ENCODE measurements at regions not wholly inside any gene's neighbourhood (a gene's known extent, or its start where the extent isn't known, plus 50 kb on each side); places are given as distances from the start of the nearest gene placed in this dataset.

- Histone ChIP-seq H3K9ac (ENCODE audit: insufficient read depth, low read depth, low read length) (no peak overlapping the region), H3K36me3 (replicated peaks in 1 of 2; ENCODE audit: control insufficient read depth in 1 of 2, insufficient read depth in 2 of 2, low read length in 2 of 2) (no peaks in the 10 kb centered on the region), H3K79me2 (ENCODE audit: insufficient read depth, low read length) (no peaks in the 10 kb centered on the region), H2AFZ (ENCODE audit: low read length) (no peak overlapping the region), H3K27me3 (ENCODE audit: control insufficient read depth in 1 of 2, insufficient read depth in 2 of 2, low read length in 2 of 2) (no peaks in the 10 kb centered on the region), H3K9me3 (ENCODE audit: low read length) (no peaks in the 10 kb centered on the region), H3K4me1 (ENCODE audit: insufficient read depth, low read length) (no peaks in the 10 kb centered on the region; the same call in 1 of the 2 replicates), H3K4me3 (replicated peaks in 1 of 3; ENCODE audit: insufficient read depth in 1 of 3, low read depth in 2 of 3, low read length in 3 of 3) (no peak overlapping the region), H3K27ac (ENCODE audit: extremely low read length, insufficient read depth, low read length) (no peak overlapping the region), H3K4me2 (ENCODE audit: low read depth, low read length) (no peak overlapping the region), H4K20me1 (ENCODE audit: insufficient read depth, low read length) (no peaks in the 10 kb centered on the region)
- DNase-seq (ENCODE audit: low spot score) (no peak), FAIRE-seq (no peak), ATAC-seq (no peak)
- POLR2A ChIA-PET, result no interaction called here
- WGBS (ENCODE audit: low lambda C conversion rate), result 89% methylated on average over 4 of the region's 4 CpGs
- in situ Hi-C loops (cut with HindIII; ENCODE audit: extremely low pct_ligation_motif_present, low pct_unique_long_range_greater_than_20kb), result no loop called here
- intact Hi-C loops (cut with micrococcal nuclease; ENCODE audit: unreplicated experiment), result no loop called here
- TF ChIP-seq ADNP (CRISPR knock-in tag; IDR thresholded peaks at IDR 0.05) (no peak), ZNF124 (CRISPR knock-in tag; IDR thresholded peaks at IDR 0.05) (no peak), CAMTA2 (CRISPR knock-in tag; IDR thresholded peaks at IDR 0.05; ENCODE audit: borderline replicate concordance) (no peak), ZNF747 (CRISPR knock-in tag; IDR thresholded peaks at IDR 0.05; ENCODE audit: borderline replicate concordance) (no peak), ZNF318 (CRISPR knock-in tag; IDR thresholded peaks at IDR 0.05) (no peak), NFE2L2 (IDR thresholded peaks at IDR 0.05; ENCODE audit: low read length) (no peak), HMGA1 (CRISPR knock-in tag; conservative IDR thresholded peaks at IDR 0.05) (no peak), ZNF138 (CRISPR knock-in tag; IDR thresholded peaks at IDR 0.05; ENCODE audit: low read depth) (no peak), RBAK (CRISPR knock-in tag; IDR thresholded peaks at IDR 0.05) (no peak), ZFP36L2 (CRISPR knock-in tag; IDR thresholded peaks at IDR 0.05) (no peak), MLLT10 (CRISPR knock-in tag; IDR thresholded peaks at IDR 0.05) (no peak), ZNF143 (CRISPR knock-in tag; IDR thresholded peaks at IDR 0.05) (no peak), ZNF20 (CRISPR knock-in tag; IDR thresholded peaks at IDR 0.05) (no peak)
- TF ChIP-seq, protein P1, sequence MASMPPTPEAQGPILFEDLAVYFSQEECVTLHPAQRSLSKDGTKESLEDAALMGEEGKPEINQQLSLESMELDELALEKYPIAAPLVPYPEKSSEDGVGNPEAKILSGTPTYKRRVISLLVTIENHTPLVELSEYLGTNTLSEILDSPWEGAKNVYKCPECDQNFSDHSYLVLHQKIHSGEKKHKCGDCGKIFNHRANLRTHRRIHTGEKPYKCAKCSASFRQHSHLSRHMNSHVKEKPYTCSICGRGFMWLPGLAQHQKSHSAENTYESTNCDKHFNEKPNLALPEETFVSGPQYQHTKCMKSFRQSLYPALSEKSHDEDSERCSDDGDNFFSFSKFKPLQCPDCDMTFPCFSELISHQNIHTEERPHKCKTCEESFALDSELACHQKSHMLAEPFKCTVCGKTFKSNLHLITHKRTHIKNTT (CRISPR knock-in tag; IDR thresholded peaks at IDR 0.05), result no peak
- TF ChIP-seq, protein P2, sequence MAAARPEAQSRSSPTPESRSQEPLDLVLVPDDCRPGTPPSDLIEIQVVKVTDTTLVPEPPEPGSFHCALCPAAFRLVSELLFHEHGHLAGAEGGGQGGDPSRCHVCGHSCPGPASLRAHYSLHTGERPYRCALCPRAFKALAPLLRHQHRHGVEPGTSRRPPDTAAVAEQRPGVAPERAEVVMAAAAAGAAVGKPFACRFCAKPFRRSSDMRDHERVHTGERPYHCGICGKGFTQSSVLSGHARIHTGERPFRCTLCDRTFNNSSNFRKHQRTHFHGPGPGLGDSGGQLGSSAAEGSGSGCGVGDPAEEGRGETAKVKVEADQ (CRISPR knock-in tag; IDR thresholded peaks at IDR 0.05; ENCODE audit: borderline replicate concordance), result no peak
- CTCF ChIA-PET (ENCODE audit: low intra/inter-chr PET ratio, low total read pairs), result no interaction called here
- no TSS peak for BruUV-seq (replicated peaks)
These were observed 176.0 kb downstream of the PLPP3 start for GRCh38 chr1:56403321-56403720.
